Stomach (tissue), 4 donors: ENCODE measurements at regions not wholly inside any gene's neighbourhood (a gene's known extent, or its start where the extent isn't known, plus 50 kb on each side); places are given as distances from the start of the nearest gene placed in this dataset.

Experiments used
- EP300 ChIP-seq: sonication (generic); formaldehyde crosslinking; IDR thresholded peaks from one replicate; pipeline ENCODE4 v1.6.1; 2017; ENCODE audit warnings: antibody characterized with exemption
- POLR2A ChIP-seq, 4 donors: fragments of 450-650 bp; IDR thresholded peaks; one replicate each; pipeline ENCODE4 v1.6.1; 2016; ENCODE audit warnings: antibody characterized with exemption in 4 of 4, control low read depth in 2 of 4, mild to moderate bottlenecking in 1 of 4, moderate library complexity in 1 of 4
- POLR2AphosphoS5 ChIP-seq, 3 donors: sonication (generic); formaldehyde crosslinking; IDR thresholded peaks; one replicate each; pipeline ENCODE4 v1.6.1; 2016; ENCODE audit warnings: antibody characterized with exemption in 3 of 3
- TF ChIP-seq, protein P1 (sequence below), 7 experiments: fragments of 450-650 bp in 4 of 7; fragments of 200-600 bp in 3 of 7; sonication (generic) in 3 of 7; IDR thresholded peaks; one replicate each; pipeline ENCODE4 v1.5.1; 2016 to 2019; ENCODE audit warnings: antibody characterized with exemption in 7 of 7, control low read depth in 2 of 7, mild to moderate bottlenecking in 1 of 7

DNA sequence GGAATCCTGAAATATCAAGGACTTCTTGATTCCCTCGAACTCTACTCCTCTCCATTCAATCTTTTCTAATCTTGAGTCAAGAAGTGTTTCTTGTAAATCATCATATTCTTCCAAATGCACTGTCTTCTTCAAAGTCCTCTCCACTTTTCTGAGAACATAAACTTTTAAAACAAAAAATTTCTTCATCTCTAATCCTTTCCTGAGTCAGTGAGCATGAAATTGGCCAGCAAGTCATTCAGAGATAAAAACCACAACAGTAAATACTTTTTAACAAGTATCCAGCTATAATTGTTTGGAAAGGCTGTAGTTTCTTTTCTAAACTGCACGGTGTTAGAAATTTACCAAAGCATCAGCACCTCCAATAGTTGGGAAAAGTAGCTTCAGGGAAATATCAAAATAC lies 312.6 kb upstream of the GALNT5 start:
- TF ChIP-seq, protein P1, sequence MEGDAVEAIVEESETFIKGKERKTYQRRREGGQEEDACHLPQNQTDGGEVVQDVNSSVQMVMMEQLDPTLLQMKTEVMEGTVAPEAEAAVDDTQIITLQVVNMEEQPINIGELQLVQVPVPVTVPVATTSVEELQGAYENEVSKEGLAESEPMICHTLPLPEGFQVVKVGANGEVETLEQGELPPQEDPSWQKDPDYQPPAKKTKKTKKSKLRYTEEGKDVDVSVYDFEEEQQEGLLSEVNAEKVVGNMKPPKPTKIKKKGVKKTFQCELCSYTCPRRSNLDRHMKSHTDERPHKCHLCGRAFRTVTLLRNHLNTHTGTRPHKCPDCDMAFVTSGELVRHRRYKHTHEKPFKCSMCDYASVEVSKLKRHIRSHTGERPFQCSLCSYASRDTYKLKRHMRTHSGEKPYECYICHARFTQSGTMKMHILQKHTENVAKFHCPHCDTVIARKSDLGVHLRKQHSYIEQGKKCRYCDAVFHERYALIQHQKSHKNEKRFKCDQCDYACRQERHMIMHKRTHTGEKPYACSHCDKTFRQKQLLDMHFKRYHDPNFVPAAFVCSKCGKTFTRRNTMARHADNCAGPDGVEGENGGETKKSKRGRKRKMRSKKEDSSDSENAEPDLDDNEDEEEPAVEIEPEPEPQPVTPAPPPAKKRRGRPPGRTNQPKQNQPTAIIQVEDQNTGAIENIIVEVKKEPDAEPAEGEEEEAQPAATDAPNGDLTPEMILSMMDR (IDR thresholded peaks at IDR 0.05) = no peak
- TF ChIP-seq EP300 (no peak), POLR2A (IDR thresholded peaks at IDR 0.05) (no peak), POLR2AphosphoS5 (IDR thresholded peaks at IDR 0.05) (no peak)
